HS-27A (cell line): ENCODE measurements at regions not wholly inside any gene's neighbourhood (a gene's known extent, or its start where the extent isn't known, plus 50 kb on each side); places are given as distances from the start of the nearest gene placed in this dataset.

Experiments
- DNase-seq: peaks from one replicate; pipeline ENCODE4 v3.0.0-alpha.2; 2012; ENCODE audit warnings: low read depth, missing footprints

GRCh38 chr2:181770150-181770549, 89.8 kb upstream of the NEUROD1 start:
- no peak for DNase-seq

GRCh38 chr2:181771356-181771755, 91.0 kb upstream of the NEUROD1 start:
- DNase-seq: no peak

- DNase-seq: no peak
These were observed 92.0 kb upstream of the NEUROD1 start for GRCh38 chr2:181772334-181772733.

GRCh38 chr2:181772777-181773176, 92.5 kb upstream of the NEUROD1 start:
- no peak for DNase-seq

GRCh38 chr2:181774685-181775084, 94.4 kb upstream of the NEUROD1 start:
- no peak for DNase-seq

GRCh38 chr2:181776336-181776735, 96.0 kb upstream of the NEUROD1 start:
- no peak for DNase-seq

GRCh38 chr2:181777734-181778133, 97.4 kb upstream of the NEUROD1 start:
- no peak for DNase-seq

GRCh38 chr2:181778621-181779201, 98.4 kb upstream of the NEUROD1 start:
- DNase-seq: no peak

- no peak for DNase-seq
These were observed 99.1 kb upstream of the NEUROD1 start for GRCh38 chr2:181779288-181780021.

GRCh38 chr2:181780047-181780651, 99.8 kb upstream of the NEUROD1 start:
- DNase-seq: no peak

- DNase-seq: no peak
These were observed 100.3 kb upstream of the NEUROD1 start for GRCh38 chr2:181780657-181781056.

- DNase-seq: no peak
These were observed 100.9 kb upstream of the NEUROD1 start for GRCh38 chr2:181781078-181781786.

GRCh38 chr2:181782660-181783059, 102.3 kb upstream of the NEUROD1 start:
- no peak for DNase-seq

GRCh38 chr2:181784556-181784955, 104.2 kb upstream of the NEUROD1 start:
- peak; percentile 66 for DNase-seq

- DNase-seq: no peak
These were observed 105.5 kb upstream of the NEUROD1 start for GRCh38 chr2:181785691-181786344.

- no peak for DNase-seq
These were observed 104.9 kb upstream of the ITPRID2 start for GRCh38 chr2:181786371-181787228.

GRCh38 chr2:181787310-181788048, 104.1 kb upstream of the ITPRID2 start:
- no peak for DNase-seq

- no peak for DNase-seq
These were observed 102.5 kb upstream of the ITPRID2 start for GRCh38 chr2:181788897-181789555.

- DNase-seq: no peak
These were observed 101.6 kb upstream of the ITPRID2 start for GRCh38 chr2:181789827-181790448.
